ENCODE measurements at regions not wholly inside any gene's neighbourhood (a gene's known extent, or its start where the extent isn't known, plus 50 kb on each side); places are given as distances from the start of the nearest gene placed in this dataset.

- no peak for DNase-seq
Measured at GRCh38 chr3:113096188-113096892, 105.6 kb downstream of the GTPBP8 start.

GRCh38 chr3:113097960-113098447 is 107.2 kb downstream of the GTPBP8 start:
- no peak for DNase-seq

- no peak for DNase-seq
Measured at GRCh38 chr3:113100063-113100462, 109.3 kb downstream of the GTPBP8 start.

GRCh38 chr3:113103588-113103987 is 107.8 kb upstream of the BOC start:
- no peak for DNase-seq

GRCh38 chr3:113104357-113105092 is 106.8 kb upstream of the BOC start:
- DNase-seq, result no peak

- DNase-seq, result no peak
Measured at GRCh38 chr3:113105093-113105449, 106.3 kb upstream of the BOC start.

- no peak for DNase-seq
Measured at GRCh38 chr3:113105966-113106660, 105.2 kb upstream of the BOC start.

- DNase-seq, result no peak
Measured at GRCh38 chr3:113110267-113110666, 101.1 kb upstream of the BOC start.

GRCh38 chr3:113111011-113111707 is 100.2 kb upstream of the BOC start:
- DNase-seq, result peak; percentile 54

- DNase-seq, result no peak
Measured at GRCh38 chr3:113113361-113113760, 98.0 kb upstream of the BOC start.

GRCh38 chr3:113117511-113118234 is 93.7 kb upstream of the BOC start:
- no peak for DNase-seq

- DNase-seq, result no peak
Measured at GRCh38 chr3:113118336-113118735, 93.0 kb upstream of the BOC start.

- no peak for DNase-seq
Measured at GRCh38 chr3:113124256-113124830, 87.0 kb upstream of the BOC start.

- no peak for DNase-seq
Measured at GRCh38 chr3:113125951-113126350, 85.4 kb upstream of the BOC start.

- DNase-seq, result no peak
Measured at GRCh38 chr3:113128386-113129015, 82.9 kb upstream of the BOC start.

- DNase-seq, result no peak
Measured at GRCh38 chr3:113129168-113129567, 82.2 kb upstream of the BOC start.

GRCh38 chr3:113132571-113132996 is 78.8 kb upstream of the BOC start:
- no peak for DNase-seq

- no peak for DNase-seq
Measured at GRCh38 chr3:113133140-113133539, 78.2 kb upstream of the BOC start.

GRCh38 chr3:113136071-113136470 is 75.3 kb upstream of the BOC start:
- DNase-seq, result peak; percentile 4

- no peak for DNase-seq
Measured at GRCh38 chr3:113136544-113136943, 74.8 kb upstream of the BOC start.
